GM19043 (cell line): ENCODE measurements at regions not wholly inside any gene's neighbourhood (a gene's known extent, or its start where the extent isn't known, plus 50 kb on each side); places are given as distances from the start of the nearest gene placed in this dataset.

Source experiments
- ATAC-seq: cut with Tn5 transposase; IDR thresholded peaks from one replicate; pipeline ENCODE4 v1.9.1; 2021; ENCODE audit warnings: low read depth; ENCODE audit not compliant: unreplicated experiment

DNA sequence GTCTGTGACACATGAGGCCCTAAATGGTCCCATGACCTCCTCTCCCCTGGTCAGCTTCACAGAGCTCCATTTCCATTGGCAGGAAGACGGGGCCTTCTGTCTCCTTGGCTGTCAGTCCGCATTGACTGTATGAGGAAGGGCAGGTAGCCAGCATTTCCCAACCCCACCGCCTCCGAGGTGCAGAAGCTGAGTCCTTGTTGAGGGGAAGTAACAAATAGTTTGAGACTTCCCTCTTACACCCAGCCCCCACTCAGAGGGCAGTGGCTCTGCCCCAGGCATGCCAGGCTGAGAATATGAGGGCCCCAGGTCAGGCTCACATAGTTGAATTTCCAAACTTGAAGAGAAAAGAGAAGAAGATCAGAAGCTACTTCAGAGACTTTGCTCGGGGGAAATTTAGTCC is 611.1 kb downstream of the BRD1 start:
- no peak for ATAC-seq

DNA sequence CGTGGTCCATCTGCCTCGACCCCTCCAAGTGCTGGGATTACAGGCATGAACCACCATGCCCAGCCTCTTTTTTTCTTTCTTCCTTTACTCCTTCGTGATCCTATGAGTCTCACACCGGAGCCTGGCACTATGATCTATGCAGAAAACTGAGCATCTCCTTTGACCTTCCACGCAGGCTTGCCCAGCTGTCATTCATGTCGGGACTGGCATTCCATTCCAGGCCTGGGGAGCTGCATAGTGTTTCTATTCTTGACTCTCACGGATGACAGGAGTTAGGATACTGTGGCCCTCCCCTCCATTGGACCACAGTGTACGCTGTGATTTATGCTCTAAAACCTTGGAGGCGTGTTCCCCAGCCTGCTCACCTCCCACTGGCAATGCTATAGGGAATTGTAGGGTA is 611.8 kb downstream of the BRD1 start:
- no peak for ATAC-seq

DNA sequence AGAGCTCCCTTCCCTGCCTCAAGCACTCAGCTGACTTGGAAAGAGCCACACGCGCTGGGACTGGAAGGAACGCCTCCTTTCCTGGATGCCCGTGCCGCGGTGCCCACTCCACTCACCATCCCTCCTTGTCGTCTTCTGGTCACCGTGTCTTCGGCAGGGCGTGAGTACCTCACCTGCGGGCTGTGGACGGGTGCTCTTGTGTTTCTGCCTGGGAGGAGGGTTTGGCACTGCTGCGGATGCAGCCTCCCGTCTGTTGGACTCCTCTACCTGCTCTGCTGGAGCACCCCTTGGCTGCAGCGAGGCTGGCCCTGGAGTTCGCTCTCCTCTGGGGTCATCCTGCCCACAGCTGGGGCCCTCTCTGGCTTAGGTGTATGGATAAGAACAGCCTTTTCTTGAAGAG is 612.7 kb downstream of the BRD1 start:
- ATAC-seq: no peak

DNA sequence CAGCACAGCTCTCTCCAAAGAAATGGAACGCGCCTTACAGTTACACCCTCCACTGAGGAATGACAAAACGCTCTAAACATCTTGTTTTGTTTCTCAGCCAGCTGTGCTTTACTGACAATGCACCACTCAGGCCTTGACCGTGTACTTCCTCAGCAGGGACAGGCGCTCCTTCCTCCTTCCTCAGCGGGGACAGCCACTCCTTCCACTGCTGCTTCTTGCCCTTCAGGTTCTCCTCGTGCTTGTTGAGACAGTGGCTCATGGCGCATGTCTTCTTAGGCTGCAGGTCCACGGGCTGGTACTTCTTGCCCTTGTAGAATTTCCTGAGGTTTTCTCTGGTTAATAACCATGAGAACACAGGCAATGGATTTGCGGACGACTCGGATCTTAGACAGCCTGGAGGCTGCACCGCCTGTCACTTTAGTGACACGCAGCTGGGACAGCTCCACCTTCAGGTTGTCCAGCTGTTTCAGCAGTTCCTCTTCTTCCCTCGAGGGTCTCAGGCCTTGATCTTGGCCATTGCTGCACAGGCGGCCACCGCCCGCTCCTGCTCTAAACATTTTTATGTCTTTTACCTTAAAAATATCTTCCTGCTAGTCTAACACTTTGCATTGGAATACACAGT is 613.8 kb downstream of the BRD1 start:
- ATAC-seq: no peak

DNA sequence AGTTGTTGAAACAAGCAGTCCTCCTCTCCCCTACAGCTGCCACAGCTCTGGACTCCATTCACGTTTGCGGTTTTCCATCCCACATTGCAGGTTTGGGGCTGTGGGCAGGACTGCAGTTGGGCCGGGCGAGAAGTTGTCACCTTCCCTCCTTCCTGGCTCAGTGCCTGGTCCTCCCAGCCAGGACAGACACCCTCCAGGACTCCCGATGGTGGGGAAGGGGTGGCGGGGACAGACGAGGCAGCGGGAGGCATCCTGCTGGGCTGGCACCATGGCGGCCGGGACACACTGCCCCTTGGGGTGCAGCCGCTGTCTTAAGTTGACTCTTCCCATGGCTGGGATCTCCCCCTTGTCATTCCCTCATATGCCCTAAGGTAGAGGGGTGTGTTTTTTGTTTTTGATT is 615.2 kb downstream of the BRD1 start:
- ATAC-seq: no peak

DNA sequence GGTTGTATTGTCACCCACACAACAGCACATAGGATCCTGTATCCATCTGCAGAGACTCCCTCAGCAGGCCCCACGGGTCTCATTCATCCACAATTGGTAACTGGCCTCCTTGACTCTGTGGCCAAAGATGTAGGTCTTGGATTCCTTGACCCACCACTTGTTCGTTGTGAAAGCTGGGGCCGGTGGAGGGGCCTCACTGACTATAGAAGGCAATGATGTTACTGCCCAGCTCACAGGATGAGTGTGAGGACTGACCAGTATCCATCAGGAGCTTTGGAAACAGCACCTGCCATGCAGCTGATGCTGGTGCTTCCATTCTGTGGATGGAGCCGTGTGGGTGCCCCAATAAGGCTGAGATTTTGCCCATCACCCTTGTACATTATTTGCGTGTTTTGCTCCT is 615.7 kb downstream of the BRD1 start:
- no peak for ATAC-seq

DNA sequence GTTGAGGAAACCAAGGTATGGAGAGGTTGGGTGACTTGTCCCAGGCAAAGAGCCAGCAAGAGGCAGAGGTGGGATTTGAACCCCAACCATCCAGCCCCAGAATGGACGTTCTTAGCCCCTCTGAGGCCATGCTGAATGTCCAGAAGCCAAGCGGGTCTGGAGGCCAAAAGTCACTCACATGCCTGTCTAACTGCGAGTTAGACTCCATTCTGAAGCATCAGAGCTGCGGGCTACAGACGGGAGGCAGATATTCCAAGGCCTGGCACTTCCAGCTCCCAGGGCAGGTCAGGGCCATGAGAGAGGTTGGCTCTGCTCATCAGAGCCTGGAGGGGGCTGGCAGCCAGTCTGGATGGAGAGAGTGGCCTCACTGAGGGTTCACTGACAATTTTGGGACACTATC is 616.5 kb downstream of the BRD1 start:
- ATAC-seq: no peak

DNA sequence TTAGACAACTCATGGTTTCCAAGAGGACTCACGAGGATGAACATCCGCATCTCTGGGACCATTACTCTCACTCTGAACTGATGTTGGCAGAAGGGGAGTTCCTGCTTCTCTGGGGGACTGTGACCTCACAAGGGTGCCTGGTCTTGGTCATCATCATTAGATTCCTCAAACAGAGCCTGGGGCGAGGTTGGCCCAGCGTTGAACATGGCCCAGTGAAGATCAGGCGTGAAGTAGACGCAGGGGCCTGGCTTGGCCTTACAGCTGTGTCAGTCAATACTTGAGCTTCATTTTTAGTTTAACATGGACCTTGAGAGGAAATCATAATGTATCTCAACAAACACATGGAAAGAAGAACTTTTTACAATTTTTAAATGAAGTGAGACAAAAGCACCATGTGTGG is 617.1 kb downstream of the BRD1 start:
- ATAC-seq: no peak

DNA sequence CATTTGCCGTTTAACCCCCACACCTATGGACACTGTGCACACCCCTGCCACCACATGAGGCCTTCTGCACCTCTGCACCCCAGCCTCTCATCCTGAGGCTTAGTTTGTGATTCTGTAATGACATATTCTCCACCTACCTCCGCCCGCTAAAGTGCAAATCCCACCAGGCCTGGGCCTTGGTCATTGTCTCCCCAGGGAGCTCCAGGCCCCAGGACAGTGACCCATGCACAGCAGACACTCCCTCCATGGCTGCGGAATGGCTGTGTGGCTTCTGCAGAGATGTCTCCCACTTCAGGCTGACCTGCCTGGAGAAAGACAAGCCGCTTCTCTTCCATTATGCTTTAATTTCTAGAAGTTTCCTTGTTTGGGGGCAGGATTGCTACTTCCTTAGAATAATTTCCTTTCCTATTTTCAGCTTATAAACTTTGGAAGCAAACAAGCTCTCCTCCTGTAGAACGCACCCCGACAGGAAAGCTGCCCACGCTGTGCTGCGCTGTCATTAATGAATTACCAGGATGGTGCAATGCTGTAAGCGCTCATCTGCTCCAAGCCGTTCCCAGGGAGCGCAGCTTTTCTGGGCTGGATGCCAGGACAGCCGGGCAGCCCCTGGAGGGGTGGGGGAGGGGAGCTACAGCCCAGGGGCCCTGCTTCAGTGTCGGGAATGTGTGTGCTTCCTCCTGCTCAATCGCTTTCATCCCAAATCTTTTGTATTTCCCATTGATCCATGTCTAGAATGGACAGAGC is 618.0 kb downstream of the BRD1 start:
- ATAC-seq: no peak

DNA sequence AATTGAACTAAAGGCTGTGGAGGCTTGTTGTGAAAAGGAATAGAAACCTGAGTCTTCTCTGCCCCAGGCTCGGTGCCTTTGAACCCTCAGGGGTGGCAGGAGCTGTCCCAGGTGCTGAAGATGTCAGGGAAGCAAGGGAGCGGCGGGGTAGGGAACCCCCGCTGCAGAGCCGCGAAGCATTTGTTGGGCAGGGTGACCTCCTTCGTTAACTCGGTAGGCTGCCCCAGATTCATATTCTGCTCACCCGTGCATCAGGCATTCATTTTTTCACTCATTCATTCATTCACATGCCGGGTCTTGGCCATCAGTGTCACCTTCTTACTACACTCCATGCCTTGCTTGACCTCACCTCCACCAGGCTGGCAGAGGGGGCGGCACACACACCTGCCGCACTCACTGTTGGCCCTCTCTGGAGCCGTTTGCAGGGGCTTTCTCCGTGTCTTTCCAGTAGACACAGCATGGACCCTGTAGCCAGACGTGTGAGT is 618.9 kb downstream of the BRD1 start:
- ATAC-seq: no peak

DNA sequence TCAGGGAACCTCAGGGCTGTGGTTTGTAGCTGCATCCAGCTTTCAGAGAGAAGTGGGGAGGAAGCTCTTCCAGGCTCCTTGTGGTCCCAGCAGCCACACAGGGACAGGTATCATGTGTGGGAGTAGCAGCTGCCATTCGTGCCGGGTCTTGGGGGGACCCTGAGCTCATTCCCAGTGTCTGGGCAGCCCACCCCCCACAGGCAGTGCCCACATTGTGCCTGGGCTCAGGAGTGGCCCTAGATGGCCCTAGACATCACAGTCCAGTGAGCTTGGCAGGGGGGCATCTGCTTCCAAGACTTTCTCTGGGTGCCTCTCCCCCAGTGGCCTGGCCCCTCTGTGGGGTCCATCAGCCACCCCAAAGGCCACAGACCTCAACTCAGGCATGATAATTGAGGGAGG is 619.7 kb downstream of the BRD1 start:
- no peak for ATAC-seq

DNA sequence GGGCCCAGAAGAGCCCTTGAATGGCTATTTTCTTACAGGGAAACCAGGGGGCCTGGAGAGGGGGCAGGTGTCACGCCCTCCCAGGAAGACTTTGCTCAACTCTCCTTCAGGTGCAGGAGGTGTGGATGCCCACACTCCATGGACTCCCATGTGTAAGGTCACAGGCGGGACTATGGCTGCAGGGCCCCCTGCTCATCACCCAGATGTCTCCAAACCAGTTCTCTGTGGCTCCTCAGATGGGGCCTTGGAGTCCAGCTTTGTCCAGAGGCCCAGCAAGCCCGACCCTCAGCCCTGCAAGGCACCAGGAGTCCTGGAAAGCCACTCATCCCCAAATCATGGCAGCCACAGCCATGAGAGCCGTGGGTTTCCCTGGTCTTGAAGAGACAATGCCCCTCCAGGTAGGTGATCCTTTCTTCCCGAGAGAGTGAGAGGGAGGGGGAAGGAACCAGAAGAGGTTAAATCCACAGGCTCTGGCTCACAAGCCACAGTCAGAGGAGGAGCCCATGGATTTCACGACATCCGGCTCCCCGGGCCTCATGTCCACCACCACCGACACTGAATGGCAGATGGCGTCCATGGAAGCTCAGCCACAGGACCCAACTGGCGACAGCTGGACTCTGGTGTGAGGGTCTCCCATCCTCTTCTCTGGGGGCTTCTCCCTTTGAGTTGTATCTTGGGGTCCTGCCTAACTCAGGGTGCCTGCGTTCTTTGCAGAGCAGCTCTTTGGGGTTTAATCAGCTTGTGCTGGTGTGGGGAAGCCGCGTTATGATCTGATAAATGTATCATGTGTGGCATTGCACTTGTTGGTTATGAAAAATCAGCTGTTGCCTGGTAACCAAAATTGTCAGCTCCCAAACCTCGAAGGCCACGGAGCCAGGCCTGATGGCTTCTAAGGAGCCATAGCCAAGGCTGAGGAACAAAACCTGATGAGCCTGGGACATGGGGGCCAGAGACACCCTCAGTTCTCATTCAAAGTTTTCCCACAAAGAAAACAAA is 620.4 kb downstream of the BRD1 start:
- ATAC-seq: no peak

DNA sequence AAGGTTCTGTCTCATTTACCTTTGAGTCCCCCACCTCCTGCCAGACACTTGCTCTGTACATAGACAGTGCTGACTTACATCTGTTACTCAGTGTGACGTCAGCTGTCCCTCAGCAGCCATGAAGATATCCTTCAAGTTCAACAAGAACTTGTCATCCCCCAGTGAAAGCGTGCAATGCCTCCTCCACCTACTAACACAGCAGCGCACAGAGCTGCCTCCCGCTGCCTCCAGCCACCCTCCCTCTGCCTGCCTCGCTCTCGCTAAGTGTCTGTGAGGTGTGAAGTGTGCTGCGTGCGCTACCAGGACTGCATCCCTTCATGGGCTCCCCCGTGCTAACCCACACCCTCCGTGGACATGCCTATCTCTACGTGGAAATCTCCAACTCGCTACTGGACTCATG is 621.4 kb downstream of the BRD1 start:
- ATAC-seq: no peak

DNA sequence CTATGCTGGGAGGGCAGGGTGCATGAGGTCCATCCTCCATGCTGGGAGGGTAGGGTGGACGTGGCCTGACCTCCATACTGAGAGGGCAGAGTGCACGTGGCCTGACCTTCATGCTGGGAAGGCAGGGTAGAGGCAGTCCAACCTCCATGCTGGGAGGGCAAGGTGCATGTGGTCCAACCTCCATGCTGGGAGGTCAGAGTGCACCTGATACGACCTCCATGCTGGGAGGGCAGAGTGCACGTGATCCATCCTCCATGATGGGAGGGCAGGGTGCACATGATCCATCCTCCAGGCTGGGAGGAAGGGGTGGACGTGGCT is 622.2 kb downstream of the BRD1 start:
- no peak for ATAC-seq

DNA sequence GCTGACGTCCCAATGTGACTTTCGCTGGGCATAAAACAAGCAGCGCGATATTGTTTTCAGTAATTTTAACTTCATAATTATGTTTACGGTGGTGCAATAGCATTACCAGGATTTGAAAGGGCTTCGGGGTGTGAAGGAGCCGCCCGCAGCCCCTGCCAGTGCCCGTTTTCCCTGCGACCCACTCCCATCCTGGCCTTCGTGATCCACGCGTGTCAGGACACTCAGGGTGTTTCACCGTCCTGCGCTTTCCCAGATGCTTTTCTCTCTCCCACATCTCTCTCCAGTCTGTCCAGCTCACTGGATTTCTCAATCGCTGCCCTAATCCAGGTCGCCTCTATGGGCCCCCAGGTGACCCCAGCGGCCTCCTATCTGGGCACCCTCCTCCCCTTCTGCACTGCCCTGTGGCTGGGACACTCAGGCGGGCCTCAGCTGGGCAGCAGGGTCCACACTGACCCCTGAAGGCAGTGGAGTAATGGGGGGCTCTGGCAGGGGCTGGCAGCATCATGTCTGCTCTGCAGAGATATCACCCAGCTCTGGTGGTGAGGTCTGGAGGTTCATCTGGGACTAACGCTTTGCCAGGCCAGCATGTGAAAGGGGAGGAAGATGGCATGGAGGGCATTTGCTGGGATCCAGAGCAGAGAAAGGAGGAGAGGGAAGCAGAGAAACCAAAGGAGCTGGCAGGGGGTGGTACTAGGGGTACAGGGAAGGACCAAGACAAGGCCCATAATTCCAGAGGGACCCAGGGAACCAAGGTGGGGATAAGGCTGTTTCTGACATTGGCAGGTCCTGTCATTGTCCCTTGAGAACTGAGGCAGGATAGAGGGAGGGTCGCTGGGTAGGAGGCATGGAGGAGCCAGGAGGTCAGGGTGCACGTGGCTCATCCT is 622.8 kb downstream of the BRD1 start:
- no peak for ATAC-seq

DNA sequence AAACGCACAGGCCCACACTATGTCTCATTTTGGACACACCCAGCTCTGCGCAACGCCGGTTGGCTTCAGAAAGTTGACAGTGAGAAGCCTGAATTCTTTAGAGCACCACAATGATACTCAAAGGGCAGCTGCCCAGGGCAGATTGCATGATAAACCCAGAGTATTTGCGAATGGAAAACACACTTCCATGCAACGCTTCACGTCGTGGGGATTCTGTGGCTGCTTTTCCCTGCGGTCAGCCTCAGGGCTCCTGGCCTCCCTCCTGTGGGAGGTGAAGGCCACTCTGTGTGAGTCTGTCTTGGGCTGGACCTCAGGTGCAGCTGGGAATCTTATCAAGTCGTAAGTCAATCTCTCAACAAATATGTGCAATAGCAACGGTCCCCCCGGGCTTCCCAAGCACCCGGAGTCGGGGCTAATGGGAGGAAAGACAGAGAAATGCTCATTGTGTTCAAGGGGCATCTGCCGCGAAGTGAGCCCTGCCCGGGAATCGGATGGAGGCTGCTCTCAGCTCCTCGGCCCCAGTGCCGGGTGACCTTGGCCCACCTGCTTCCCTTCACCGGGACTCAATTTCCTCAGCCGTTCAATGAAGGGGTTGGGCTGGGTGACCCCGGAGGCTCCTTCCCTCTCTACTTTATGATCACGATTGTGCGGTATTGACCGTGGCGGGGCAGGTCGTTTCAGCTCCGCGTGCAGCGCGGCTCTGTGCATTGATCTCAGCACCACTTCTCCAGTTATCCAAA is 623.6 kb downstream of the BRD1 start:
- no peak for ATAC-seq

DNA sequence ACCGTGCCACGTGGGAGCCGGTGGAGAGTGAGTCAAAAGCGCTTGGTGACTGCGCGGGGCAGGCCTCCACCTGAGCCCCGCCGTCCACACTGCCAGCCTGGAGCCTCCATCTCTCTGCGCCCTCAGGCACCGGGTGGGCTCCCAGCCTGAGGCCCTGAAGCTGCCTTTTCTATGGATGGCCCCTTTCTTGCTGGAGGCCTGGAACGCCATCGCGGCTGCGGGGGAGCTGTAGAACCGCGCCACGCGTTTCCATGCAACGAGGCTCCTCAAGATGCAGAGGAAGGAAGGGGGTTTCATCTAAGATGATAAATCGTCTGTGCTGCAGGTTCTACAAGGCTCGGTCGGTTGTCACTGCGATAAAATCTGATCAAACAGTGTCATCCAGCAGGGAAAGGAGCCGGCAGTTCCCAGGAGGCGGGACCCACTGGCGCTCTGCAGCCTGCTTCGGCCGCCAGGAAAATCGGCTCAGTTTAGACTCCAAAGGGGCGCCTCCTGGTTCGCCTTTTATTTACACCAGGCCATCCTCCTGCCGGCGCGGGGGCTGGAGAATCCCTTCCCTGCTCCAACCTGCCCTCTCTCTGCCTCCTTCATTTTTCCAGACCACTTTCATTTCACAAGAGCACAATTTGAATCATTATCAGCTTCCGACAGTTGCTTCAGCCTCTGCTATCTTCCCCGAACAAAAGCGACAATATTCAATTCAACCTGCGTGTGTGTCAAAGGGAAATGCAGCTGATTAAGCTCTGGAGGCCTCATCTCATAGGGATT is 624.4 kb downstream of the BRD1 start:
- no peak for ATAC-seq

DNA sequence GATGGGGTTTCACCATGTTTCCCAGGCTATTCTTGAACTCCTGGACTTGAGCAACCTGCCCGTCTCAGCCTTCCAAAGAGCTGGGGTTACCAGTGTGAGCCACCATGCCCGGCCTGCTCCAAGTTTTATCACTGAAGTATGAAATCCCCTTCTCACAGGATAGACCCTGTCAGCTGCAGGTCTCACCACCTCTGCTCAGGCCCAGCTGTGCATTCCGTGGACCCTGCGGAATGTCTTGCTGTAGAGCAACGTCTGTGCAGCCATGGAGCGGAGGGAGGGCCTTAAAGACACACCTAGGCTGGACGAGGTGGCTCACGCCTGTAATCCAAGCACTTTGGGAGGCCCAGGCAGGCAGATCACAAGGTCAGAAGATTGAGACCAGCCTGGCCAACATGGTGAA is 625.4 kb downstream of the BRD1 start:
- ATAC-seq: no peak
